ENCODE measurements at regions not wholly inside any gene's neighbourhood (a gene's known extent, or its start where the extent isn't known, plus 50 kb on each side); places are given as distances from the start of the nearest gene placed in this dataset.

- TF ChIP-seq CTCF (conservative IDR thresholded peaks at IDR 0.05 in 1 of 2, IDR thresholded peaks at IDR 0.05 in 1 of 2; ENCODE audit: low read depth in 1 of 2, low read length in 2 of 2) (no peak), EZH2 (IDR thresholded peaks at IDR 0.05; ENCODE audit: low read length, missing control alignments) (no peak)
Measured at GRCh38 chr5:8332666-8333445, 463.9 kb downstream of the MTRR start.

Measured in fibroblast of lung (primary cell).